ENCODE measurements at regions not wholly inside any gene's neighbourhood (a gene's known extent, or its start where the extent isn't known, plus 50 kb on each side); places are given as distances from the start of the nearest gene placed in this dataset.

DNA sequence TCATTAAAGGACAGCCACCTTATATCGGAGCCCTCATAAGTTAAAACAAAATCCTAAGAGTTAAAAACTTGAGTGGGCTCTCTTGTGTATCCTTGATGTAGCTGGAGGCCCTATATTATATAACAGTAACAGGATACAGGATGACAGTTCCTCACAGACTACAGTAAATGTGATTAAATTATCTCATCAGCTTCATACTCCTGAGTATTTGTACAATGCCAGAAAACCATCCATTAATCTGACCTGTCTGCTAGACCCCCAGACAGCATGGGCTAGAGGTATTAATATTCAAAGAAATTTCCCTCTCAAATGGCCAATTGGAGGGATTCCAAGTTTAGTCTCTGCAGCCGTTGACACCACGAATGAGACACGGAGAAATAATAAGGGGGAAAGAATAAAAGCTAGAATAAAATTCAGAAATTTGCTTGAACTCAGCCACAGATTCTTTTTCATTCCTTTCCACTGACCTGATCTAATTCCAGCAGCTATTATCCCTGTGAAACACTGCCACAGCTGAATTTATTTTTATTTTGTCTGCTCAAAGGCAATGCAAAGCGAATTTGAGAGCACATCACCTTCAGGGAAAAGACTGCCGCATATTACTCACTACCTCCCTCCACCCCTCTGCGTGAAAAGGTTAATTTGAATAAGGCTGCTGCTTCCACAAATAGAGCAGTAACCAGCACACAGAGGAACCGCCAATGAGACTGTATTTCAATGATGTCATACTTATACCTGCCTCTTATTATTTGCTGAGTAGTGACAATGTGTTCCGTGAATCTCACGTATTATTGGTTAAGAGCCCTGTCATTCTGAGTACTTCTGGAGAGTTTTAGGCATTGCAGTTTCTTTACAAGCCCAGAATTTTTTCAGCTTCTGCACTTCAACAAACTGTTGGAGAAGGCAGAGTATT is 155.9 kb upstream of the KLF12 start:
- TF ChIP-seq, protein P1, sequence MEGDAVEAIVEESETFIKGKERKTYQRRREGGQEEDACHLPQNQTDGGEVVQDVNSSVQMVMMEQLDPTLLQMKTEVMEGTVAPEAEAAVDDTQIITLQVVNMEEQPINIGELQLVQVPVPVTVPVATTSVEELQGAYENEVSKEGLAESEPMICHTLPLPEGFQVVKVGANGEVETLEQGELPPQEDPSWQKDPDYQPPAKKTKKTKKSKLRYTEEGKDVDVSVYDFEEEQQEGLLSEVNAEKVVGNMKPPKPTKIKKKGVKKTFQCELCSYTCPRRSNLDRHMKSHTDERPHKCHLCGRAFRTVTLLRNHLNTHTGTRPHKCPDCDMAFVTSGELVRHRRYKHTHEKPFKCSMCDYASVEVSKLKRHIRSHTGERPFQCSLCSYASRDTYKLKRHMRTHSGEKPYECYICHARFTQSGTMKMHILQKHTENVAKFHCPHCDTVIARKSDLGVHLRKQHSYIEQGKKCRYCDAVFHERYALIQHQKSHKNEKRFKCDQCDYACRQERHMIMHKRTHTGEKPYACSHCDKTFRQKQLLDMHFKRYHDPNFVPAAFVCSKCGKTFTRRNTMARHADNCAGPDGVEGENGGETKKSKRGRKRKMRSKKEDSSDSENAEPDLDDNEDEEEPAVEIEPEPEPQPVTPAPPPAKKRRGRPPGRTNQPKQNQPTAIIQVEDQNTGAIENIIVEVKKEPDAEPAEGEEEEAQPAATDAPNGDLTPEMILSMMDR (IDR thresholded peaks at IDR 0.05), result no peak
- TF ChIP-seq POLR2A (IDR thresholded peaks at IDR 0.05), result no peak
